ENCODE measurements at regions not wholly inside any gene's neighbourhood (a gene's known extent, or its start where the extent isn't known, plus 50 kb on each side); places are given as distances from the start of the nearest gene placed in this dataset.

DNA sequence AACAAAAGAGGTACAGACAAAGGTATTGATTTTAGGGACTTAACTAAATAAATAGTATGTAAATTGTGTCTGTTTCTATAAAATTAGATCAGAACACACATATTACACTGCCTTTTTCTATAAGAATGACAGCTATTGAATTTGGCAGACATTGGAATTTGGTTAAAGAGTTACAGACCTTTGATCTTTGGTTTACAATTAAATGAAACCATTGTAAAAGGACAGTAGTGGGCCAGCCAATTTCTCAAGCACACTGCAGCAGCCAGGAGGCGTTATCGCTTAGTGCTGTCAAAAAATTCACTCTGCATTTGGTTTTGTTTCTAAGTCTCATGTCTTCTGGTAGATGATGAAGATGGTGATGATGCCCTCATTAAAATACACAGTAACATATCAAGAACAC is 175.9 kb downstream of the NR4A2 start:
- no peaks in the 10 kb centered on the region for H3K4me1 ChIP-seq
- no peaks in the 10 kb centered on the region for H3K36me3 ChIP-seq
- intact Hi-C loops (cut with DNase I), result no loop called here
- no peak overlapping the region for H3K4me3 ChIP-seq
- H3K9ac ChIP-seq (ENCODE audit: low read depth in 2 of 2, low read length in 2 of 2), result no peak overlapping the region
- H3K27ac ChIP-seq, result no peak overlapping the region
- peak; percentile 26 for DNase-seq
- peak; percentile 36 for TF ChIP-seq CTCF (IDR thresholded peaks at IDR 0.05)
- H3K9me3 ChIP-seq, result no peaks in the 10 kb centered on the region
- no peaks in the 10 kb centered on the region for H3K27me3 ChIP-seq

DNA sequence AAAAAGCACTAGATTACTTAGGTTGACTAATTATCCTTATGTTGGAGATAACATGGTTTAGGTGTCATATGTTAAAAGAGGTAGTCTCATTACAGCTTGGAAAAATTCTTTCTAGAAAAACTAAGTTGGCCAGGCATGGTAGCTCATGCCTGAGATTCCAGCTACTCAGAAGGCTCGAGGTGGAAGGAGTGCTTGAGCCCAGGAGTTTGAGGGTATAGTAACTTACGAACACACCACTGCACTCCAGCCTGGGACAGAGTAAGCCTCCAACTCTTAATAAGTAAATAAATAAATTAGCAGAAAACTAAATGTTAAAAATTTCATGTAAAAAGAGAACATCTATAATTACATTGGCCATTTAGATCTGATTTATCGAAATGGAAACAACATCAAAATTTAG is 177.2 kb downstream of the NR4A2 start:
- H3K4me1 ChIP-seq, result no peaks in the 10 kb centered on the region
- intact Hi-C loops (cut with DNase I), result no loop called here
- H3K9ac ChIP-seq (ENCODE audit: low read depth in 2 of 2, low read length in 2 of 2), result no peak overlapping the region
- H3K27me3 ChIP-seq, result no peaks in the 10 kb centered on the region
- no peak for DNase-seq
- H3K27ac ChIP-seq, result no peak overlapping the region
- no peaks in the 10 kb centered on the region for H3K36me3 ChIP-seq
- no peaks in the 10 kb centered on the region for H3K9me3 ChIP-seq
- no peak overlapping the region for H3K4me3 ChIP-seq
- TF ChIP-seq CTCF (IDR thresholded peaks at IDR 0.05), result no peak

DNA sequence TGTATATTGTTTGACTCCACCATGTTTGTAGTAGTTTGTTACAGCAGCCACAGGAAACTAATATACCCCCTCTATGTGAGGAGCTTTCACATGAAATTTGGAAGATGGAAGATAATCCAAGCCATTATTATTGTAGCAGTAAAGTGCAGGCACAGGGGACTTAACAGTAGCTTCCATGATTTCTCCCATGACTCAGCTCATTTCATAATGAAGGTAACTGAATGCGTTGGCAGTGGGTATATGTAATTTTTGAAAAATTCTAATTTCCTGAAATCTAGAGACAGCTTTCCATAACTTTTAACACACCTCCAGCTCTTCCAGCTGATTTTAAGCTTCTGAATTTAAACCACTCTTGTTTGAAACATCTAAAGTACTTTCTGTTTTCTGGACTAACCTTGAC is 181.2 kb downstream of the NR4A2 start:
- DNase-seq, result no peak
- no peaks in the 10 kb centered on the region for H3K4me1 ChIP-seq
- H3K9me3 ChIP-seq, result no peaks in the 10 kb centered on the region
- no peaks in the 10 kb centered on the region for H3K27me3 ChIP-seq
- H3K27ac ChIP-seq, result no peak overlapping the region
- H3K4me3 ChIP-seq, result no peak overlapping the region
- no peak overlapping the region for H3K9ac ChIP-seq (ENCODE audit: low read depth in 2 of 2, low read length in 2 of 2)
- TF ChIP-seq CTCF (IDR thresholded peaks at IDR 0.05), result no peak
- intact Hi-C loops (cut with DNase I), result no loop called here
- no peaks in the 10 kb centered on the region for H3K36me3 ChIP-seq

GRCh38 chr2:156147594-156148330 is 184.8 kb downstream of the NR4A2 start:
- H3K36me3 ChIP-seq, result no peaks in the 10 kb centered on the region
- no peak for TF ChIP-seq CTCF (IDR thresholded peaks at IDR 0.05)
- no peaks in the 10 kb centered on the region for H3K9me3 ChIP-seq
- DNase-seq, result no peak
- H3K27me3 ChIP-seq, result no peaks in the 10 kb centered on the region
- H3K27ac ChIP-seq, result no peak overlapping the region
- intact Hi-C loops (cut with DNase I), result no loop called here
- no peak overlapping the region for H3K9ac ChIP-seq (ENCODE audit: low read depth in 2 of 2, low read length in 2 of 2)
- no peak overlapping the region for H3K4me3 ChIP-seq
- H3K4me1 ChIP-seq, result no peaks in the 10 kb centered on the region

- intact Hi-C loops (cut with DNase I), result no loop called here
- no peak for TF ChIP-seq CTCF (IDR thresholded peaks at IDR 0.05)
- Histone ChIP-seq H3K4me1 (no peaks in the 10 kb centered on the region), H3K27me3 (no peaks in the 10 kb centered on the region), H3K9me3 (no peaks in the 10 kb centered on the region), H3K27ac (no peak overlapping the region), H3K9ac (ENCODE audit: low read depth in 2 of 2, low read length in 2 of 2) (no peak overlapping the region), H3K36me3 (no peaks in the 10 kb centered on the region), H3K4me3 (no peak overlapping the region)
- no peak for DNase-seq
Observed at GRCh38 chr2:156145976-156146375, 186.5 kb downstream of the NR4A2 start.
